Trophoblast cell (in vitro differentiated cells and primary cell): ENCODE measurements at regions not wholly inside any gene's neighbourhood (a gene's known extent, or its start where the extent isn't known, plus 50 kb on each side); places are given as distances from the start of the nearest gene placed in this dataset.
"Not testable (repeated sequence)": the region's sequence is repeated elsewhere in the genome, so short reads cannot be mapped to it uniquely, and the experiment has no call there.

Experiments
- DNase-seq, 2 donors: peaks; one replicate each; pipeline ENCODE4 v3.0.0-alpha.2; 2016
- H2AFZ ChIP-seq: 2 replicates; pipeline ENCODE4 v1.6.1; 2013; ENCODE audit warnings: low read length, moderate library complexity, mild to moderate bottlenecking; ENCODE audit not compliant: insufficient read depth, poor library complexity
- H2AK5ac ChIP-seq: 2 replicates; pipeline ENCODE4 v1.6.1; 2013; ENCODE audit warnings: mild to moderate bottlenecking, low read length
- H2BK120ac ChIP-seq: 2 replicates; pipeline ENCODE4 v1.6.1; 2013; ENCODE audit warnings: low read length, mild to moderate bottlenecking, moderate library complexity; ENCODE audit not compliant: insufficient read depth, poor library complexity
- H2BK12ac ChIP-seq: 2 replicates; pipeline ENCODE4 v1.6.1; 2013; ENCODE audit warnings: mild to moderate bottlenecking, low read length, moderate library complexity
- H2BK5ac ChIP-seq: 2 replicates; pipeline ENCODE4 v1.6.1; 2013; ENCODE audit warnings: low read length, low read depth, moderate library complexity, mild to moderate bottlenecking; ENCODE audit not compliant: poor library complexity
- H3K14ac ChIP-seq: 2 replicates; pipeline ENCODE4 v1.6.1; 2013; ENCODE audit warnings: mild to moderate bottlenecking, low read length
- H3K18ac ChIP-seq: 2 replicates; pipeline ENCODE4 v1.6.1; 2013; ENCODE audit warnings: mild to moderate bottlenecking, low read length
- H3K23ac ChIP-seq: 2 replicates; pipeline ENCODE4 v1.6.1; 2013; ENCODE audit warnings: low read length
- H3K27ac ChIP-seq: 2 replicates; pipeline ENCODE4 v1.5.1; 2013; ENCODE audit warnings: low read depth, mild to moderate bottlenecking, inconsistent platforms, low read length, moderate library complexity
- H3K27me3 ChIP-seq: 2 replicates; pipeline ENCODE4 v1.6.1; 2013; ENCODE audit warnings: inconsistent platforms, mild to moderate bottlenecking, low read length, moderate library complexity; ENCODE audit not compliant: insufficient read depth
- H3K36me3 ChIP-seq, 2 experiments: 1 replicate in 1 of 2; 2 replicates in 1 of 2; pipeline ENCODE4 v1.6.1; 2013; ENCODE audit warnings: low read length in 2 of 2, mild to moderate bottlenecking in 2 of 2, moderate library complexity in 1 of 2; ENCODE audit not compliant: insufficient read depth in 2 of 2, control insufficient read depth in 1 of 2
- H3K4ac ChIP-seq: 2 replicates; pipeline ENCODE4 v1.6.1; 2013; ENCODE audit warnings: low read depth, mild to moderate bottlenecking, low read length, moderate library complexity
- H3K4me1 ChIP-seq, 2 experiments: 1 replicate in 1 of 2; 2 replicates in 1 of 2; pipeline ENCODE4 v1.6.1; 2013; ENCODE audit warnings: low read length in 2 of 2, mild to moderate bottlenecking in 2 of 2, moderate library complexity in 1 of 2; ENCODE audit not compliant: insufficient read depth in 2 of 2, control insufficient read depth in 1 of 2
- H3K4me2 ChIP-seq: 2 replicates; pipeline ENCODE4 v1.6.1; 2013; ENCODE audit warnings: inconsistent platforms, mild to moderate bottlenecking, low read length, moderate library complexity
- H3K4me3 ChIP-seq: 2 replicates; pipeline ENCODE4 v1.5.1; 2013; ENCODE audit warnings: mild to moderate bottlenecking, low read depth, low read length, inconsistent platforms
- H3K79me1 ChIP-seq: one replicate; pipeline ENCODE4 v1.6.1; 2013; ENCODE audit warnings: low read length
- H3K79me2 ChIP-seq: 2 replicates; pipeline ENCODE4 v1.6.1; 2013; ENCODE audit warnings: low read length, mild to moderate bottlenecking; ENCODE audit not compliant: control insufficient read depth, insufficient read depth, poor library complexity
- H3K9ac ChIP-seq: 2 replicates; pipeline ENCODE4 v1.6.1; 2013; ENCODE audit warnings: mild to moderate bottlenecking, low read length
- H3K9me3 ChIP-seq: 2 replicates; pipeline ENCODE4 v1.6.1; 2013; ENCODE audit warnings: low read depth, mild to moderate bottlenecking, control low read depth, inconsistent platforms, low read length; ENCODE audit not compliant: insufficient read depth
- H4K12ac ChIP-seq: 2 replicates; pipeline ENCODE4 v1.6.1; 2013; ENCODE audit warnings: low read depth, mild to moderate bottlenecking, low read length, moderate library complexity
- H4K8ac ChIP-seq: 2 replicates; pipeline ENCODE4 v1.6.1; 2013; ENCODE audit warnings: low read depth, mild to moderate bottlenecking, low read length, moderate library complexity
- H4K91ac ChIP-seq: one replicate; pipeline ENCODE4 v1.6.1; 2013; ENCODE audit warnings: low read depth, mild to moderate bottlenecking, low read length, moderate library complexity
- WGBS: extraction: QIAGEN DNeasy Blood & Tissue Kit; methylation state at CpG from one replicate; pipeline ENCODE4 v1.1.7; 2013; ENCODE audit warnings: missing lambda C conversion rate; ENCODE audit not compliant: insufficient read length, insufficient coverage; ENCODE audit errors: extremely low coverage; 5-methylcytosine and 5-hydroxymethylcytosine counted together

DNA sequence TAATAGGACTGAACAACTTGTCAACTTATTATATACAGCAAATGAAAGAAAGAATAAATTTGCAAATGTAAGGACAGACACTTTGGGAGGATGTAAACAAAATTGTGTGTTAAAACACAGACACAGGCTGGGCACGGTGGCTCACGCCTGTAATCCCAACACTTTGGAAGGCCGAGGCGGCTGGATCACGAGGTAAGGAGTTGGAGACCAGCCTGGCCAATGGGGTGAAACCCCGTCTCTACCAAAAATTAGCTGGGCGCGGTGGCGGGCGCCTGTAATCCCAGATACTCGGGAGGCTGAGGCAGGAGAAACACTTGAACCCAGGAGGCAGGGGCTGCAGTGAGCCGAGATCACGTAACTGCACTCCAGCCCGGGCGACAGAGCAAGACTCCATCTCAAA, 71.4 kb upstream of the IL15 start:
- H4K8ac ChIP-seq, H3K4me1 ChIP-seq, H3K18ac ChIP-seq, H2BK120ac ChIP-seq, H3K79me2 ChIP-seq, H2AK5ac ChIP-seq, H3K36me3 ChIP-seq, H3K9ac ChIP-seq, H4K12ac ChIP-seq, H2AFZ ChIP-seq, DNase-seq, H3K23ac ChIP-seq, H3K79me1 ChIP-seq, H3K27ac ChIP-seq, H2BK5ac ChIP-seq, H3K4me2 ChIP-seq, H3K9me3 ChIP-seq, H4K91ac ChIP-seq, H3K27me3 ChIP-seq, H3K4me3 ChIP-seq, H2BK12ac ChIP-seq, H3K14ac ChIP-seq, H3K4ac ChIP-seq: not testable (repeated sequence)
- WGBS = no CpG with 5 or more reads among the region's 15 CpGs

DNA sequence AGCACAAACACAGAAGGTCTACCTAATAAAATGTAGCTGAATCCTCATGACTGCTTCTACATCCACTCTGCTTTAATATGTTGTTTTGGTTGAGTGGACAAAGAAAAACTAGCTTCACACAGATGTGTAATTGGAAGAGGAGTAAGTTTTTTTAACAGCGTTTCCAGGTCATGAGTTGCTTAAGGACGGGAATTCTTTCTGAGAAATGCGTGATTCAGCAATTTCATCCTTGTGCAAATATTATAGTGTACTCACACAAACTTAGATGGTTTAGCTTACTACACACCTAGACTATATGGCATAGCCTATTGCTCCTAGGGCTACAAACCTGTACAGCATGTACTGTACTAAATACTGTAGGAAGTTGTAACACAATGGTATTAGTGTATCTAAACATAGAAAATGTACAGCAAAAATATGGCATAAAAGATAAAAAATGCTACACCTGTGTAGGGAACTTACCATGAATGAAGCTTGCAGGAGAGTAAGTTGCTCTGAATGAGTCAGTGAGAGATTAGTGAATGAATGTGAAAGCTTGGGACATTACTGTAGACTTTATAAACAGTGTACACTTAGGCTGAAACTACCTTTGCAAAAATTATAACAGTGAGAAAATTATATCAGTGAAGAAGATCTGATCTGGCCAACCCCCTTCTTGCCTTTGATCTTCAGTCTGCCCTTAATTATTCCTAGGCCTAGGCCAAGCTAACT, 70.8 kb upstream of the IL15 start:
- no peak overlapping the region for H3K14ac ChIP-seq
- H3K79me2 ChIP-seq = no peaks in the 10 kb centered on the region
- no peak overlapping the region for H2BK12ac ChIP-seq
- H3K4me2 ChIP-seq = no peak overlapping the region
- H3K18ac ChIP-seq = no peak overlapping the region
- H3K36me3 ChIP-seq = no peaks in the 10 kb centered on the region
- DNase-seq = peak in 1 of 2 donors; percentile 30
- H2AFZ ChIP-seq = no peak overlapping the region
- no peak overlapping the region for H3K23ac ChIP-seq
- H3K27me3 ChIP-seq = no peaks in the 10 kb centered on the region
- H4K8ac ChIP-seq = no peak overlapping the region
- no peak overlapping the region for H4K91ac ChIP-seq
- H3K79me1 ChIP-seq = no peaks in the 10 kb centered on the region
- H3K4me3 ChIP-seq = no peak overlapping the region
- no peak overlapping the region for H2BK120ac ChIP-seq
- no peak overlapping the region for H3K9ac ChIP-seq
- no peak overlapping the region for H3K4ac ChIP-seq
- H3K27ac ChIP-seq = no peak overlapping the region
- H3K4me1 ChIP-seq = no peaks in the 10 kb centered on the region
- H2BK5ac ChIP-seq = no peak overlapping the region
- no peak overlapping the region for H2AK5ac ChIP-seq
- no peak overlapping the region for H4K12ac ChIP-seq
- no peaks in the 10 kb centered on the region for H3K9me3 ChIP-seq
- no CpG with 5 or more reads among the region's 3 CpGs for WGBS

DNA sequence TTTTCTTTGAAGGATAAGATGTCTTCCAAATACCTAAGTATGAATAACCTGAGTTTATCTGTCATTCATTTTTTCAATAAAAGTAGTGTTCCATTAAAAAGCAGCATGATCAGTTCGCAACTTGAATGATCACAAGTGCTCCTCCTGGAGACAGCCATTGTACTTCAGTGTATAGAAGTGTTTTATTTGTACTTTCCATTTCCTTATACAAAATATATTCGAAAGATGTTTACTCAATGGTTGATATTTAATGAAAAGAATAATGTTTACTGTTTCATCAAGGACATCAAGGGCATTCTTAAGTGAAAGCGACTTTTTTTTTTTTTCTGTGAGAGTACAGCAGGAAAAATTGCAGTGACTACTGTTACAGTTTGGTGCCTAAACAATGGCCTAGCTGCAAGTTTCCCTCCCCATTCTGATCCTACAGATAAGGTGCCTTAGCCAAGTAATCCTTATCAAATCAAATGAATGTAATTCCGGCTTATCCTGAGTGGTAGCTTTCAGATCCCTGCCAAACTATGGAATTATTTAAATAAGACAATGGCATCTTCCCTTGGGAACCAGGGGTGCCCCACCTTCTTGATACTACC, 69.0 kb upstream of the IL15 start:
- Histone ChIP-seq H3K79me1 (no peaks in the 10 kb centered on the region), H2AK5ac (no peak overlapping the region), H3K36me3 (no peaks in the 10 kb centered on the region), H2AFZ (no peak overlapping the region), H3K9me3 (no peaks in the 10 kb centered on the region), H4K8ac (no peak overlapping the region), H3K4ac (no peak overlapping the region), H2BK5ac (no peak overlapping the region), H2BK12ac (no peak overlapping the region), H3K4me2 (no peak overlapping the region), H2BK120ac (no peak overlapping the region), H3K79me2 (no peaks in the 10 kb centered on the region), H3K23ac (no peak overlapping the region), H3K14ac (no peak overlapping the region), H3K4me1 (no peaks in the 10 kb centered on the region), H3K27ac (no peak overlapping the region), H4K91ac (no peak overlapping the region), H4K12ac (no peak overlapping the region), H3K9ac (no peak overlapping the region), H3K4me3 (no peak overlapping the region), H3K18ac (no peak overlapping the region), H3K27me3 (no peaks in the 10 kb centered on the region)
- no CpG with 5 or more reads among the region's 4 CpGs for WGBS
- peak in 1 of 2 donors; percentile 72 for DNase-seq

DNA sequence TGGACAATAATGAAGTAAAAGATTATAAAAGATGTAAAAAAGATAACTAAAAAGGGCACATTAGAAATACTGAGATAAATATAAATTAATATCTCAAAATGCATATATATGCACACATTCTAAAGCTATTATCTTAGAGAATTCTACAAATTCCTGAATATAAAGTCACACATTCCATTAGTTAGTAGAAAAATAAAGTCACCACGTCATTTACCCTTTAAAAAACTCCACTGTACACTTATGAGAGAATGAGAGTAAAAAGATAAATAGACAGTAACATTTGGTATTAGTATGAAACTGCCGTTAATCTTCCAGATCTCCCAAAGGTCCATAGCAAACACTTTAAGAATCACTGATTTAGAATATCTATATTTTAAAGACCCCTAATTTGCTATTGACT, 67.2 kb upstream of the IL15 start:
- no peak overlapping the region for H2AFZ ChIP-seq
- H4K12ac ChIP-seq = no peak overlapping the region
- H2BK12ac ChIP-seq = no peak overlapping the region
- H2AK5ac ChIP-seq = no peak overlapping the region
- no peaks in the 10 kb centered on the region for H3K79me1 ChIP-seq
- H3K9ac ChIP-seq = no peak overlapping the region
- H3K4me2 ChIP-seq = no peak overlapping the region
- no peak overlapping the region for H4K8ac ChIP-seq
- H3K23ac ChIP-seq = no peak overlapping the region
- H3K18ac ChIP-seq = no peak overlapping the region
- H2BK120ac ChIP-seq = no peak overlapping the region
- WGBS = no CpG with 5 or more reads among the region's 2 CpGs
- H3K4me1 ChIP-seq = no peaks in the 10 kb centered on the region
- no peak overlapping the region for H3K27ac ChIP-seq
- no peak overlapping the region for H4K91ac ChIP-seq
- no peak overlapping the region for H3K4ac ChIP-seq
- no peaks in the 10 kb centered on the region for H3K27me3 ChIP-seq
- H3K9me3 ChIP-seq = no peaks in the 10 kb centered on the region
- no peak overlapping the region for H3K14ac ChIP-seq
- H2BK5ac ChIP-seq = no peak overlapping the region
- no peak overlapping the region for H3K4me3 ChIP-seq
- no peaks in the 10 kb centered on the region for H3K36me3 ChIP-seq
- no peaks in the 10 kb centered on the region for H3K79me2 ChIP-seq
- peak in 1 of 2 donors; percentile 58 for DNase-seq
